ENCODE measurements at regions not wholly inside any gene's neighbourhood (a gene's known extent, or its start where the extent isn't known, plus 50 kb on each side); places are given as distances from the start of the nearest gene placed in this dataset.

GRCh38 chr3:23111797-23112196, 91.3 kb upstream of the UBE2E2 start:
- TF ChIP-seq, protein P1, sequence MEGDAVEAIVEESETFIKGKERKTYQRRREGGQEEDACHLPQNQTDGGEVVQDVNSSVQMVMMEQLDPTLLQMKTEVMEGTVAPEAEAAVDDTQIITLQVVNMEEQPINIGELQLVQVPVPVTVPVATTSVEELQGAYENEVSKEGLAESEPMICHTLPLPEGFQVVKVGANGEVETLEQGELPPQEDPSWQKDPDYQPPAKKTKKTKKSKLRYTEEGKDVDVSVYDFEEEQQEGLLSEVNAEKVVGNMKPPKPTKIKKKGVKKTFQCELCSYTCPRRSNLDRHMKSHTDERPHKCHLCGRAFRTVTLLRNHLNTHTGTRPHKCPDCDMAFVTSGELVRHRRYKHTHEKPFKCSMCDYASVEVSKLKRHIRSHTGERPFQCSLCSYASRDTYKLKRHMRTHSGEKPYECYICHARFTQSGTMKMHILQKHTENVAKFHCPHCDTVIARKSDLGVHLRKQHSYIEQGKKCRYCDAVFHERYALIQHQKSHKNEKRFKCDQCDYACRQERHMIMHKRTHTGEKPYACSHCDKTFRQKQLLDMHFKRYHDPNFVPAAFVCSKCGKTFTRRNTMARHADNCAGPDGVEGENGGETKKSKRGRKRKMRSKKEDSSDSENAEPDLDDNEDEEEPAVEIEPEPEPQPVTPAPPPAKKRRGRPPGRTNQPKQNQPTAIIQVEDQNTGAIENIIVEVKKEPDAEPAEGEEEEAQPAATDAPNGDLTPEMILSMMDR (CRISPR knock-in tag; IDR thresholded peaks at IDR 0.05): no peak
- TF ChIP-seq, protein P2, sequence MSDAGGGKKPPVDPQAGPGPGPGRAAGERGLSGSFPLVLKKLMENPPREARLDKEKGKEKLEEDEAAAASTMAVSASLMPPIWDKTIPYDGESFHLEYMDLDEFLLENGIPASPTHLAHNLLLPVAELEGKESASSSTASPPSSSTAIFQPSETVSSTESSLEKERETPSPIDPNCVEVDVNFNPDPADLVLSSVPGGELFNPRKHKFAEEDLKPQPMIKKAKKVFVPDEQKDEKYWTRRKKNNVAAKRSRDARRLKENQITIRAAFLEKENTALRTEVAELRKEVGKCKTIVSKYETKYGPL (CRISPR knock-in tag; IDR thresholded peaks at IDR 0.05): no peak
- TF ChIP-seq RFX5 (IDR thresholded peaks at IDR 0.05; ENCODE audit: low read depth, low read length): no peak
- TF ChIP-seq, protein P3, sequence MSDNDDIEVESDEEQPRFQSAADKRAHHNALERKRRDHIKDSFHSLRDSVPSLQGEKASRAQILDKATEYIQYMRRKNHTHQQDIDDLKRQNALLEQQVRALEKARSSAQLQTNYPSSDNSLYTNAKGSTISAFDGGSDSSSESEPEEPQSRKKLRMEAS (IDR thresholded peaks at IDR 0.05): no peak
- no peak for TF ChIP-seq EP300 (IDR thresholded peaks at IDR 0.05; ENCODE audit: low read depth in 2 of 2, low read length in 2 of 2)
- no peak for TF ChIP-seq EP300 (CRISPR knock-in tag; IDR thresholded peaks at IDR 0.05; ENCODE audit: borderline replicate concordance)

All from HepG2 (cell line).